B cell (primary cell): ENCODE measurements at regions not wholly inside any gene's neighbourhood (a gene's known extent, or its start where the extent isn't known, plus 50 kb on each side); places are given as distances from the start of the nearest gene placed in this dataset.

ENCODE experiments used
- CTCF ChIP-seq: fragments of 200-600 bp; IDR thresholded peaks from one replicate; pipeline ENCODE4 v1.8.0; 2022; ENCODE audit warnings: antibody characterized with exemption, mild to moderate bottlenecking
- EZH2 ChIP-seq: IDR thresholded peaks from 2 replicates; pipeline ENCODE4 v1.6.1; 2012; ENCODE audit warnings: borderline replicate concordance, low read depth, mild to moderate bottlenecking, moderate library complexity, low read length; ENCODE audit not compliant: insufficient read depth, poor library complexity, severe bottlenecking

- TF ChIP-seq CTCF (no peak), EZH2 (no peak)
Measured at GRCh38 chr15:95895508-95895907, 435.0 kb upstream of the NR2F2 start.
